ENCODE measurements at regions not wholly inside any gene's neighbourhood (a gene's known extent, or its start where the extent isn't known, plus 50 kb on each side); places are given as distances from the start of the nearest gene placed in this dataset.
A peak's percentile ranks its signal among the peaks of the same experiment; 100 is the strongest.

- H3K27me3 ChIP-seq (ENCODE audit: control insufficient read depth, insufficient read depth, low read length) = peaks cover 3% of the 10 kb centered on the region
- DNase-seq (ENCODE audit: low read depth) (peak; percentile 43), FAIRE-seq (no peak)
- H3K36me3 ChIP-seq (ENCODE audit: control insufficient read depth, insufficient read depth, low read length) = no peaks in the 10 kb centered on the region
- H3K4me3 ChIP-seq (ENCODE audit: low read depth, low read length) = no peak overlapping the region
- no peak for TF ChIP-seq CTCF (IDR thresholded peaks at IDR 0.05; ENCODE audit: insufficient read depth, low read length, severe bottlenecking)
These were observed 136.7 kb downstream of the SP3 start for GRCh38 chr2:173828189-173829142.

- Histone ChIP-seq H3K27me3 (ENCODE audit: control insufficient read depth, insufficient read depth, low read length) (no peaks in the 10 kb centered on the region), H3K4me3 (ENCODE audit: low read depth, low read length) (no peak overlapping the region), H3K36me3 (ENCODE audit: control insufficient read depth, insufficient read depth, low read length) (no peaks in the 10 kb centered on the region)
- no peak for FAIRE-seq
- no peak for DNase-seq (ENCODE audit: low read depth)
- no peak for TF ChIP-seq CTCF (IDR thresholded peaks at IDR 0.05; ENCODE audit: insufficient read depth, low read length, severe bottlenecking)
These were observed 135.4 kb downstream of the SP3 start for GRCh38 chr2:173829727-173830126.

GRCh38 chr2:173830170-173830569 lies 135.0 kb downstream of the SP3 start:
- Histone ChIP-seq H3K27me3 (ENCODE audit: control insufficient read depth, insufficient read depth, low read length) (no peaks in the 10 kb centered on the region), H3K36me3 (ENCODE audit: control insufficient read depth, insufficient read depth, low read length) (no peaks in the 10 kb centered on the region), H3K4me3 (ENCODE audit: low read depth, low read length) (no peak overlapping the region)
- DNase-seq (ENCODE audit: low read depth) (no peak), FAIRE-seq (no peak)
- no peak for TF ChIP-seq CTCF (IDR thresholded peaks at IDR 0.05; ENCODE audit: insufficient read depth, low read length, severe bottlenecking)

- no peak for DNase-seq (ENCODE audit: low read depth)
- H3K4me3 ChIP-seq (ENCODE audit: low read depth, low read length) = no peak overlapping the region
- no peak for TF ChIP-seq CTCF (IDR thresholded peaks at IDR 0.05; ENCODE audit: insufficient read depth, low read length, severe bottlenecking)
- no peak for FAIRE-seq
- H3K36me3 ChIP-seq (ENCODE audit: control insufficient read depth, insufficient read depth, low read length) = no peaks in the 10 kb centered on the region
- H3K27me3 ChIP-seq (ENCODE audit: control insufficient read depth, insufficient read depth, low read length) = no peaks in the 10 kb centered on the region
These were observed 133.6 kb downstream of the SP3 start for GRCh38 chr2:173831312-173832229.

GRCh38 chr2:173834141-173834540 lies 131.0 kb downstream of the SP3 start:
- Histone ChIP-seq H3K4me3 (ENCODE audit: low read depth, low read length) (no peak overlapping the region), H3K36me3 (ENCODE audit: control insufficient read depth, insufficient read depth, low read length) (no peaks in the 10 kb centered on the region), H3K27me3 (ENCODE audit: control insufficient read depth, insufficient read depth, low read length) (no peaks in the 10 kb centered on the region)
- FAIRE-seq (no peak), DNase-seq (ENCODE audit: low read depth) (no peak)
- TF ChIP-seq CTCF (IDR thresholded peaks at IDR 0.05; ENCODE audit: insufficient read depth, low read length, severe bottlenecking) = no peak

Data from bronchial epithelial cell (primary cell).